Activated naive CD8-positive, alpha-beta T cell treated with anti-CD3 and anti-CD28 coated beads for 36 hours (primary cell): ENCODE measurements at regions not wholly inside any gene's neighbourhood (a gene's known extent, or its start where the extent isn't known, plus 50 kb on each side); places are given as distances from the start of the nearest gene placed in this dataset.

Experiments used
- DNase-seq: peaks from one replicate; pipeline ENCODE4 v3.0.0; 2021
- H3K27ac Mint-ChIP-seq: one replicate; pipeline ENCODE4 v1.8.0; 2022; ENCODE audit warnings: mild to moderate bottlenecking, moderate library complexity, mixed read lengths
- H3K27me3 Mint-ChIP-seq: one replicate; pipeline ENCODE4 v1.8.0; 2022; ENCODE audit warnings: mild to moderate bottlenecking, mixed read lengths
- H3K36me3 Mint-ChIP-seq: one replicate; pipeline ENCODE4 v1.8.0; 2021; ENCODE audit warnings: mild to moderate bottlenecking, mixed read lengths
- H3K4me1 Mint-ChIP-seq: one replicate; pipeline ENCODE4 v1.8.0; 2021; ENCODE audit warnings: mixed read lengths
- H3K4me3 Mint-ChIP-seq: one replicate; pipeline ENCODE4 v1.8.0; 2022; ENCODE audit warnings: mild to moderate bottlenecking, moderate library complexity, mixed read lengths
- H3K9me3 Mint-ChIP-seq: one replicate; pipeline ENCODE4 v1.8.0; 2022; ENCODE audit warnings: mixed read lengths

DNA sequence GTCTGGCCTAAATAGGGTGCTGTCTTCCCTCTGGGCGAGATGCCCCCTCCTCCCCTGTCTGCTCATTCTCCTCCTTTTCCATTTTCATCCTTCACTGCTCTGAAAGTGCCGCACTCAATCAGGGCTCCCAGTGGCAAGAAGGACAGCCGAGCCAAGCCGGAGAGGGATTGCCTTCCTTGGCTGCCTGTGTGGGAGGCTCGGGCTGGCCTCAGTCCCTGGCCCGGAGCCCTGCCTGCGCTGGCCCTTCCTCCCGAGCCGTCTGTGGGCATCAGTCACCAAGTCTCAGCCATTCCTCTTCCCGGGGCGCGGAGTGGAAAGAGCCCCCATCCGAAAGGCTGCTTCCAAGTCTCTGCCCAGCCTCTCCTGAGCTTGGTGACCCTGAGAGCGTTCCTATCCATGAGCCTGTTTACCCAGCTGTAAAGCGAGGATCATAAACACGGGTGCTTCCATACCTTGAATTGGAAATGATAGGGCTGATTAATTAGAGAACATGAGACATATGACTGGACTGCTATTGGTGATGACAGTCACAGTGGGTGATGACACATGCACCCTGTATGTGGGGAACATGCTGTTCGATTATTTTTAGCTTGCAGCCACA lies 59.1 kb upstream of the TLE3 start:
- no peak overlapping the region for H3K27ac Mint-ChIP-seq
- no peaks in the 10 kb centered on the region for H3K36me3 Mint-ChIP-seq
- H3K9me3 Mint-ChIP-seq: no peaks in the 10 kb centered on the region
- no peaks in the 10 kb centered on the region for H3K27me3 Mint-ChIP-seq
- H3K4me3 Mint-ChIP-seq: no peak overlapping the region
- DNase-seq: no peak
- H3K4me1 Mint-ChIP-seq: no peaks in the 10 kb centered on the region

DNA sequence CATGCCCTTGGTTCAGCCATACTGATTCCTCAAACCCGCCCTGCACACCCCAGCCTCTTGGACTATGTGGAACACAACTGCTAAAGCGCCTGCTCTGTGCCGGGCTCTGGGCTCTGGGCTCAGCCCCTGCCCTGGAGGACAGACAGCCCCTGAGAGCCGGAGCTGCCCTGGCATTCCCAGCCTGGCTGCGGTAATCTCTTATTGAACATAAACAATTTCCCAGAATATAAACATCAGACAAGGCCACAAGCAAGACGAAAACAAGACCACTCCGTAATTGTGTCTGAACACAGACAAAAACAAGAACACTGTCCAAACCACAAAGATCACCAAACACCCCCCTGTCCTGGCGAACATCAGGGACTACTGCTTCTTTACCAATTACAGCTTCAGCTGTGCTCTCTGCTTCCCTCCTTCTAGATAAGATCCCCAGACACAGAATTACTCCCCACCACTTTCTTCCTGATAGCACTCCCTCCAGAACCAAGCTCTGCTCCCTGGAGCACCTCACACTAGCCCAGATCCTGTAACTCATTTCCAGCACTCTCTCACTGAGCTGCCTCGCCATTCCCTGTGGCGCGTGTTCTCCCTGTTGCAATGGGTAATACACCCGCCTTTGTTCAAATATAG lies 57.1 kb upstream of the TLE3 start:
- peaks cover 2% of the 10 kb centered on the region for H3K4me1 Mint-ChIP-seq
- DNase-seq: no peak
- H3K27me3 Mint-ChIP-seq: peaks cover 4% of the 10 kb centered on the region
- no peaks in the 10 kb centered on the region for H3K36me3 Mint-ChIP-seq
- H3K27ac Mint-ChIP-seq: no peak overlapping the region
- H3K9me3 Mint-ChIP-seq: no peaks in the 10 kb centered on the region
- H3K4me3 Mint-ChIP-seq: no peak overlapping the region

DNA sequence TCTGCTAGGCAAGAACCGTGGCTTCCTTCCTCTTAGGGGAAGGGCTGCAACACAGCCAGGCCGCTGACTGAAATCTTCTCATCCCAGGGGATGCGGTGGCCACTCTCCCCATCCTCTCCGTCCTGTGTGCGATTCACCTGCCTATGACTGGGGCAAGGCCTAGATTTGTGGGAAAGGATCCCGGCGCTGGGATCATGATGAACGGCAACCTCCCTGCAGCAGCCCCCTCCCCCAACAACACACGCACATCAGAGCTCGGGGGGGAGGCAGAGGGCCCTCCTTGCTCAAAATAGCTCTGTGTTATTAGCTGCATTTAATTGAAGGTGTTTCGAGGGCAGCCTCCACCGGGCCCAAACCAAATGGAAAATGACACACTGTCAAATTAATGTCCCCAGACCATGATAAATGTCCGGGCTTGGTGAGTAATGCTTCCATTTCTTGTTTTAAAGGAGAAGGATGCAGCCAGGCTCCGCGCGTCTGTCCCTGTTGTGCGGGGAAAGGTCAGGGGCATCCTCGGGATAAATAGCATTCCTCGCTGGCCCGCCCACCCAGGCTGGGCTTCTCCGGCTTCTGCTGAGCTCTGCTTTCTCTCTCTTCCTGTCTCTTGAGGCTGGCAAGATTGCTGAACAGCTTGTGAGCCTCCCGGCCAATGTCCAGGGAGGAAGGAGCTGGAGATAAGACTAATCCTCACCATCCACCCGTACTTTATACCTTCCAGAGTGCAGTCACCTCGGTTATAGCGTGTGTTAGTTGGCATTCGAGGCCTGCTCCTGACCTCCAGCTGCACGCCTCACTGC lies 56.4 kb upstream of the TLE3 start:
- Mint-ChIP-seq H3K36me3 (no peaks in the 10 kb centered on the region), H3K9me3 (no peaks in the 10 kb centered on the region)

DNA sequence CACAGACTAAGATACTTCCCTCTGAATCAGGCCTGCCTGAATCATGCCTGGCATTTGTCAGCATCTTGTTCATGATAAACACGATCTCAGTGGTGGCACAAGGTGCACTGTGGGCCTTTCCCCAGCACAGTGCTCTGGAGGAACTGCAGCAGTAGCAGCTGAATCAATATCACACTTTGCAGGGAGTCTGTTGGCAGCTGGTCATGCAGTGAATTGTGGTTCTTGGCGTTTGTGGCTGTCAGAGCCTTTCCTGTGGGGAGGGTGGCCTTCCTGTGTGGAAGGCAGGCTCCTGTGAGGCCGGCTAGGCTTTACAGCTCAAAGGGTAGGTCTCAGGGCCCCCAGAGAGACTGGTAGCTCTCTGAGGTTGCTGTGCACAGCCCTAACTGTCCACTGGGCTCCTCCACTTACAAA lies 54.4 kb upstream of the TLE3 start:
- Mint-ChIP-seq H3K27ac (no peak overlapping the region), H3K4me1 (peaks cover 2% of the 10 kb centered on the region), H3K27me3 (peaks cover 11% of the 10 kb centered on the region), H3K4me3 (no peak overlapping the region), H3K9me3 (no peaks in the 10 kb centered on the region), H3K36me3 (no peaks in the 10 kb centered on the region)
- DNase-seq: no peak

More for the DNA sequence above, 56.4 kb upstream of the TLE3 start:
- H3K27me3 Mint-ChIP-seq: peaks cover 7% of the 10 kb centered on the region
- DNase-seq: no peak
- peaks cover 2% of the 10 kb centered on the region for H3K4me1 Mint-ChIP-seq
- H3K27ac Mint-ChIP-seq: no peak overlapping the region
- H3K4me3 Mint-ChIP-seq: no peak overlapping the region

DNA sequence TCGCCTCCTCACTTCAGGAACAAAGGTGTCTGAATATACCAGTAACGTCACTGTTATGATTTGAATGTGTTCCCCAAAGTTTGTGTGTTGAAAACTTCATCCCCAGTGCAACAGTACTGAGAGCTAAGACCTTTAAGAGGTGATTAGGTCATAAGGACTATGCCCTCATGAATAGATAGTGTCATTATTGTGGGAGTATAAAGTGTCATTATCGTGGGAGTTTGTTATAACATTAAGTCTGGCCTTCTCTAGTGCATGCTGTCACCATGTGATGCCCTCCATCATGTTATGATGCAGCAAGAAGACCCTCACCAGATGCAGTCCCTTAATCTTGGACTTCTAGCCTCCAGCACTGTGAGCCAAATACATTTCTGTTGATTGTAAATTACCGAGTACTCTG lies 53.7 kb upstream of the TLE3 start:
- H3K27me3 Mint-ChIP-seq: peaks cover 11% of the 10 kb centered on the region
- no peaks in the 10 kb centered on the region for H3K36me3 Mint-ChIP-seq
- no peaks in the 10 kb centered on the region for H3K9me3 Mint-ChIP-seq
- no peak for DNase-seq
- peaks cover 2% of the 10 kb centered on the region for H3K4me1 Mint-ChIP-seq
- H3K27ac Mint-ChIP-seq: no peak overlapping the region
- H3K4me3 Mint-ChIP-seq: no peak overlapping the region

DNA sequence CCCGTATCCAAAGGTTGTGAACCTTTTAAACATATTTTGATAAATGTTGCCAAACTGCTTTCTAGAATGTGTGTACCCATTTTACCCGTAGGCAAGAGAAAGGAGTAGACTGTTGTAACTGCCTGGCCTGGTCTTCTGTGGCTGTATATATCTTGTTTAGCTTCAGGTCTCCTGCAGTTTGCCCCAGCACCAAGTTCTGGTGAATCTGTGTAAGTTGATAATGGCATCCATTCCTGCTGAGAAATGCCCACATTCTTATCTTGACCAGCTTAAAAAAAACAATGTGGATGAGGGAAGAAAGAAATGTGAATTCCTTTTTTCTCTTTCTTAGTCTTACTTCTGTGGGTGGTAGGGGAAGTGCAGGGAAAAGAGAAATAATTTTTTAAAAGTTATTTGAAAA lies 53.3 kb upstream of the TLE3 start:
- Mint-ChIP-seq H3K4me3 (no peak overlapping the region), H3K27ac (no peak overlapping the region), H3K27me3 (peaks cover 11% of the 10 kb centered on the region), H3K4me1 (peaks cover 2% of the 10 kb centered on the region), H3K9me3 (no peaks in the 10 kb centered on the region), H3K36me3 (no peaks in the 10 kb centered on the region)
- no peak for DNase-seq

DNA sequence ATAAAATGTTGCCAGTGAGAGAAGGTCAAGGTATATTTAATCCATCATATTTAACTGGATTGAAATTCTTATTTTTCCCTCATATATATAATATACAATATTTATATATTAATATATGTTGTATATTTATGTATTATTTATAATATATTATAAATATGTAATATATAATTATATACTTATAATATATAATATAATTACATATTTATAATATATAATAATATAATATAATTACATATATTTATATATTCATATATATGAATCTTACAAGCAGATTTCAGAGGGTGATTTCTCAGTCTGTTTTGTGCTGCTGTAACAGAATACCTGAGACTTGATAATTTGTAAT lies 52.7 kb upstream of the TLE3 start:
- DNase-seq: no peak
- Mint-ChIP-seq H3K27me3 (peaks cover 11% of the 10 kb centered on the region), H3K36me3 (no peaks in the 10 kb centered on the region), H3K9me3 (no peaks in the 10 kb centered on the region), H3K4me3 (no peak overlapping the region), H3K4me1 (peaks cover 2% of the 10 kb centered on the region), H3K27ac (no peak overlapping the region)

DNA sequence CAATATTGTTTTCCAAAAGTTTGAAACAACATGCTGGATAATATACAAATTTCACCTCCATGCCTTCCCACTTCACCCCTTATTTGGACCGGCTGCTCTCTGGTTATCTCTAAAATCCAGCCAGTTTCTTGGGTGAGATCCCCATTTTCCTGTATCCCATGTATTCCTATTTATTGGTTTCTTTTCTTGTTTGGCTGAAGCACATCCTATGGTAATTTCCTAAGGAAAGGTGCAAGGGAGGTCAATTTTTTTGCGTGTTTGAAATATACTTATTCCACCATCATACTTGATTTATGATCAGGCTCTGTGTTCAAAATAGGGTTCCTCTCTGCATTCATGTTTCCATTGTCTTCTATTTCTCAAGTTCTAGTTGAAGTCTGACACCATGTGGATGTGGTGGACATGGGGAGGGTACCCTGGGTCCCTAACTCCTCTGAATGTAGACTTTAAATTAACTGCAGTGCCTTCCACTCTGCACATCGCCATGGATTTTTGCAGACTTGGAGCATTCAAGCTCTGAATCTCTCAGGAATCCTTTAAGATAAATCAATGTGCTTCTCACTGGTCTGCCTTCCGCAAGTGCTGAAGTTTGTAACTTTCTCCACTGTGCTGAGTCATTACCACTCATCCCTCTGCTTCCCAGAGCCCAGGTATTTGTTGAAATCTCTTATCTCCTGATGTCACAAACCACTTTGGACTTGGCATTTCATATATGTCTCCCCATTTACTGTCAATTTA lies 52.1 kb upstream of the TLE3 start:
- no peaks in the 10 kb centered on the region for H3K9me3 Mint-ChIP-seq
- H3K4me1 Mint-ChIP-seq: peaks cover 2% of the 10 kb centered on the region
- H3K4me3 Mint-ChIP-seq: no peak overlapping the region
- H3K36me3 Mint-ChIP-seq: no peaks in the 10 kb centered on the region
- peaks cover 11% of the 10 kb centered on the region for H3K27me3 Mint-ChIP-seq
- no peak for DNase-seq
- no peak overlapping the region for H3K27ac Mint-ChIP-seq

DNA sequence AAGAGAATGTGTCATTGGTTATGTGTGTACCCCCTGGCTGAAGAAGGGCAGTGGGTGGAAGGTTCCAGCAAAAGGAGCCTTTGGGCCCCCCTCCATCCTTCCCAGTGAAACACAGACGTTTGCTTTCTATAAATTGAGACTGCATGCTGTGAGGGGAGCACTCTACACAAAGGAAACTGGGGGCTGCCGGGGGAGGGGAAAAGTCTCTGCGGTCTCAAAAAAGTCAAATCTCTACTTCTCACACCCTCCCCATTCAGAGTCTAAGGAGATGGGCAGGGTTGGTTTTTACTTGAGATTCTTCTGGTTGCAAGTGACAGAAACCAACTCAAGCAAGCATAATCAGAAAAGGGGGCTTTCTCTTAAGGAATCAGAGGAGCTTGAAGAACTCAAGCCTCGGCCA lies 50.1 kb upstream of the TLE3 start:
- no peak overlapping the region for H3K27ac Mint-ChIP-seq
- DNase-seq: peak; percentile 11
- no peaks in the 10 kb centered on the region for H3K9me3 Mint-ChIP-seq
- no peaks in the 10 kb centered on the region for H3K36me3 Mint-ChIP-seq
- peaks cover 15% of the 10 kb centered on the region for H3K27me3 Mint-ChIP-seq
- no peak overlapping the region for H3K4me3 Mint-ChIP-seq
- H3K4me1 Mint-ChIP-seq: peaks cover 5% of the 10 kb centered on the region
